ENCODE measurements at regions not wholly inside any gene's neighbourhood (a gene's known extent, or its start where the extent isn't known, plus 50 kb on each side); places are given as distances from the start of the nearest gene placed in this dataset.

GRCh38 chr7:55649238-55649637, 76.9 kb upstream of the VOPP1 start:
- Histone ChIP-seq H3K27ac (no peak overlapping the region), H3K4me1 (no peaks in the 10 kb centered on the region), H3K36me3 (ENCODE audit: low read depth, missing control alignments) (no peaks in the 10 kb centered on the region), H3K27me3 (no peaks in the 10 kb centered on the region), H3K9me3 (no peaks in the 10 kb centered on the region), H3K4me3 (no peak overlapping the region)
- no peak for TF ChIP-seq CTCF (IDR thresholded peaks at IDR 0.05)
- no peak for DNase-seq
- 96 to 97% methylated on average over 4 of the region's 4 CpGs for WGBS, 2 donors
- intact Hi-C loops (cut with DNase I; ENCODE audit: low total_unique reads) = no loop called here

- Histone ChIP-seq H3K9me3 (no peaks in the 10 kb centered on the region), H3K27me3 (no peaks in the 10 kb centered on the region), H3K4me1 (no peaks in the 10 kb centered on the region), H3K4me3 (no peak overlapping the region), H3K27ac (no peak overlapping the region), H3K36me3 (ENCODE audit: low read depth, missing control alignments) (no peaks in the 10 kb centered on the region)
- intact Hi-C loops (cut with DNase I; ENCODE audit: low total_unique reads) = no loop called here
- no peak for TF ChIP-seq CTCF (IDR thresholded peaks at IDR 0.05)
- no peak for TF ChIP-seq POLR2A (IDR thresholded peaks at IDR 0.05)
- WGBS, 2 donors = 83 to 86% methylated on average over 3 of the region's 3 CpGs
- no peak for DNase-seq
Observed at GRCh38 chr7:55644567-55644966, 72.3 kb upstream of the VOPP1 start.

GRCh38 chr7:55642266-55642665, 70.0 kb upstream of the VOPP1 start:
- H3K9me3 ChIP-seq = no peaks in the 10 kb centered on the region
- no peaks in the 10 kb centered on the region for H3K36me3 ChIP-seq (ENCODE audit: low read depth, missing control alignments)
- intact Hi-C loops (cut with DNase I; ENCODE audit: low total_unique reads) = no loop called here
- no peak overlapping the region for H3K4me3 ChIP-seq
- TF ChIP-seq CTCF (IDR thresholded peaks at IDR 0.05) (no peak), POLR2A (IDR thresholded peaks at IDR 0.05) (no peak)
- DNase-seq = no peak
- no peaks in the 10 kb centered on the region for H3K4me1 ChIP-seq
- H3K27ac ChIP-seq = no peak overlapping the region
- H3K27me3 ChIP-seq = no peaks in the 10 kb centered on the region

- intact Hi-C loops (cut with DNase I; ENCODE audit: low total_unique reads) = no loop called here
- Histone ChIP-seq H3K27me3 (no peaks in the 10 kb centered on the region), H3K27ac (no peak overlapping the region), H3K36me3 (ENCODE audit: low read depth, missing control alignments) (no peaks in the 10 kb centered on the region), H3K4me1 (no peaks in the 10 kb centered on the region), H3K9me3 (no peaks in the 10 kb centered on the region), H3K4me3 (no peak overlapping the region)
- no peak for DNase-seq
- TF ChIP-seq POLR2A (IDR thresholded peaks at IDR 0.05) (no peak), CTCF (IDR thresholded peaks at IDR 0.05) (no peak)
Observed at GRCh38 chr7:55641811-55642210, 69.5 kb upstream of the VOPP1 start.

- intact Hi-C loops (cut with DNase I; ENCODE audit: low total_unique reads) = no loop called here
- H3K4me1 ChIP-seq = no peaks in the 10 kb centered on the region
- H3K9me3 ChIP-seq = no peaks in the 10 kb centered on the region
- no peaks in the 10 kb centered on the region for H3K36me3 ChIP-seq (ENCODE audit: low read depth, missing control alignments)
- WGBS, 2 donors = 11 to 13% methylated on average over 1 of the region's 1 CpG
- no peak overlapping the region for H3K27ac ChIP-seq
- H3K4me3 ChIP-seq = no peak overlapping the region
- H3K27me3 ChIP-seq = no peaks in the 10 kb centered on the region
- TF ChIP-seq POLR2A (IDR thresholded peaks at IDR 0.05) = no peak
- peak; percentile 62 to 76 (median 63) for TF ChIP-seq CTCF (IDR thresholded peaks at IDR 0.05)
- peak; percentile 61 for DNase-seq
Observed at GRCh38 chr7:55641273-55641691, 69.0 kb upstream of the VOPP1 start.
